ENCODE measurements at regions not wholly inside any gene's neighbourhood (a gene's known extent, or its start where the extent isn't known, plus 50 kb on each side); places are given as distances from the start of the nearest gene placed in this dataset.

DNA sequence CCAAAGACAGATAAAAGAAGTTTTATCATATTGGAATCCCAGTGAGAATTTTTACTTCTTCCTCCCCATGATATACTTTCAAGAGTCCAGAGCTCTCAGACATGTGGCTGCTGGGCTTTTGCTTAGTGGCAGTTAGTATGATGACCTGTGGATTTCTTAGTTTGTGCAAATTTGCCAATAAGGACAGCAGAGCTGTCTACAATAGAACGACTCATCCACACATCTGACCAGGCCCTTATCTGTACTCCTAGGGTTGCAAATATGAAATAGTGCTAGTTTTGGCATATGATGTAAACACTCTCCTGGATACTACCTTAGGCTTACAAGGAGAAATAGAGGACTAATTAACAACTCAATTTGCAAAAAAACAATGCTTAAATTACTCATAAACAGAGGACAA lies 758.4 kb upstream of the TMEFF2 start:
- H3K4me3 ChIP-seq (ENCODE audit: extremely low read depth in 1 of 4, insufficient read depth in 2 of 4, low read depth in 3 of 4, low read length in 4 of 4): no peak overlapping the region
- DNase-seq (ENCODE audit: low read depth in 1 of 2, low spot score in 2 of 2) (no peak), FAIRE-seq (no peak)
- peaks cover 0 to 1% (median 0%) of the 10 kb centered on the region in 4 experiments; a peak in 1 of 7 replicates for H3K27me3 ChIP-seq (replicated peaks in 1 of 4; ENCODE audit: control insufficient read depth in 3 of 4, extremely low read depth in 1 of 4, insufficient read depth in 3 of 4, low read length in 3 of 4)
- no peaks in the 10 kb centered on the region for H3K36me3 ChIP-seq (ENCODE audit: control insufficient read depth in 2 of 4, insufficient read depth in 4 of 4, low read length in 3 of 4)
- no peak overlapping the region for H2AFZ ChIP-seq (ENCODE audit: low read length)
- H3K9me3 ChIP-seq (ENCODE audit: insufficient read depth in 2 of 2, low read depth in 1 of 2, low read length in 1 of 2): no peaks in the 10 kb centered on the region
- no peak overlapping the region for H3K9ac ChIP-seq (replicated peaks in 1 of 4; ENCODE audit: extremely low read depth in 1 of 4, low read depth in 3 of 4, low read length in 3 of 4)
- H3K27ac ChIP-seq (ENCODE audit: low read depth, low read length): no peak overlapping the region
- H4K91ac ChIP-seq (replicated peaks; ENCODE audit: insufficient read length, low read length): no peak overlapping the region
- no peak overlapping the region for H3K14ac ChIP-seq (ENCODE audit: insufficient read length)
- no peak overlapping the region for H3K18ac ChIP-seq (ENCODE audit: extremely low read depth, low read length)
- CTCF ChIA-PET (ENCODE audit: partially characterized antibody): interaction anchor here (0.7 kb wide), 1 partner anchor 204 kb away, joined by 3 read pairs; no protein-coding TSS in a partner anchor
- H4K5ac ChIP-seq (ENCODE audit: insufficient read length, low read depth, low read length): no peak overlapping the region
- H3K4me2 ChIP-seq (ENCODE audit: insufficient read depth in 1 of 2, low read depth in 2 of 2, low read length in 2 of 2): no peak overlapping the region
- H3K79me2 ChIP-seq (ENCODE audit: control insufficient read depth in 1 of 2, insufficient read depth in 2 of 2, low read length in 2 of 2): no peaks in the 10 kb centered on the region
- H2BK20ac ChIP-seq (ENCODE audit: low read length): no peak overlapping the region
- H2BK12ac ChIP-seq (ENCODE audit: low read depth, low read length): no peak overlapping the region
- no peak overlapping the region for H3K23ac ChIP-seq (ENCODE audit: insufficient read length)
- no peaks in the 10 kb centered on the region for H3K4me1 ChIP-seq (replicated peaks in 1 of 4; ENCODE audit: control insufficient read depth in 3 of 4, insufficient read depth in 4 of 4, low read length in 3 of 4)
- no peak overlapping the region for H2BK5ac ChIP-seq (ENCODE audit: low read depth, low read length)
- no peaks in the 10 kb centered on the region for H3K79me1 ChIP-seq (ENCODE audit: low read depth, low read length)
- POLR2A ChIA-PET (ENCODE audit: partially characterized antibody): no interaction called here
- no peak overlapping the region for H2BK120ac ChIP-seq (replicated peaks; ENCODE audit: low read depth, low read length)
- no peaks in the 10 kb centered on the region for H3K23me2 ChIP-seq (ENCODE audit: low read depth, low read length)
- H3K56ac ChIP-seq (replicated peaks; ENCODE audit: insufficient read length, low read depth, low read length): no peak overlapping the region
- no peaks in the 10 kb centered on the region for H4K20me1 ChIP-seq (replicated peaks in 1 of 2; ENCODE audit: control insufficient read depth in 1 of 2, insufficient read depth in 2 of 2, low read length in 2 of 2)
- no peak overlapping the region for H2BK15ac ChIP-seq (ENCODE audit: low read length)
- no peak overlapping the region for H3K4ac ChIP-seq (replicated peaks; ENCODE audit: insufficient read length, low read depth, low read length)
- H2AK5ac ChIP-seq (ENCODE audit: low read depth, low read length): no peak overlapping the region
- H4K8ac ChIP-seq (ENCODE audit: extremely low read depth, insufficient read depth, low read length): no peak overlapping the region
- WGBS, 2 experiments (ENCODE audit: extremely low coverage in 1 of 2, insufficient coverage in 1 of 2, insufficient read length in 1 of 2, insufficient replicate concordance in 2 of 2, low coverage in 1 of 2, low lambda C conversion rate in 2 of 2, missing lambda C conversion rate in 1 of 2): 94% methylated on average over 1 of the region's 1 CpG; no CpG with 5 or more reads in 1 of the 2 experiments
- TF ChIP-seq RAD21 (IDR thresholded peaks at IDR 0.05 in 1 of 2, conservative IDR thresholded peaks at IDR 0.05 in 1 of 2; ENCODE audit: low read depth in 2 of 2, low read length in 2 of 2) (no peak), KDM1A (IDR thresholded peaks at IDR 0.05; ENCODE audit: borderline replicate concordance, low read length) (no peak), CEBPB (IDR thresholded peaks at IDR 0.05; ENCODE audit: low read depth, low read length) (no peak), RBBP5 (IDR thresholded peaks at IDR 0.05; ENCODE audit: borderline replicate concordance, low read depth, low read length) (no peak), NANOG (IDR thresholded peaks at IDR 0.05; ENCODE audit: insufficient read depth, low read depth, low read length, poor library complexity, severe bottlenecking) (no peak)
